PC-9 (cell line): ENCODE measurements at regions not wholly inside any gene's neighbourhood (a gene's known extent, or its start where the extent isn't known, plus 50 kb on each side); places are given as distances from the start of the nearest gene placed in this dataset.

Experiments
- BruUV-seq: library from RNA; stranded (reverse); fragments of 400-500 nt; replicated peaks from 2 replicates; lab custom pipeline; 2021; lab: Mats Ljungman, UMichigan
- CTCF ChIA-PET: fragments of 300-600 bp; sonication (Branson Sonifier 250); formaldehyde crosslinking; loops from one replicate; lab custom pipeline; 2022; ENCODE audit warnings: antibody characterized with exemption; lab: Charles Lee
- POLR2A ChIA-PET: fragments of 300-600 bp; sonication (Branson Sonifier 250); formaldehyde crosslinking; loops from one replicate; lab custom pipeline; 2022; ENCODE audit warnings: antibody characterized with exemption; ENCODE audit not compliant: unreplicated experiment; lab: Charles Lee
- DNase-seq, 2 experiments: peaks; one replicate each; pipeline versions ENCODE4 v3.0.0 to v3.0.0-alpha.2; 2015 to 2022; ENCODE audit warnings: mixed read lengths in 1 of 2
- H2AFZ ChIP-seq: fragments of 200-600 bp; sonication (generic); 2 replicates; pipeline ENCODE4 v1.8.1; 2017; ENCODE audit warnings: antibody characterized with exemption
- H3F3A ChIP-seq: fragments of 200-600 bp; sonication (generic); 2 replicates; pipeline ENCODE4 v1.8.1; 2017; ENCODE audit warnings: antibody characterized with exemption, mild to moderate bottlenecking, low read depth; ENCODE audit not compliant: insufficient read depth
- H3K27ac ChIP-seq: fragments of 200-600 bp; sonication (generic); 2 replicates; pipeline ENCODE4 v1.6.1; 2016; ENCODE audit warnings: mixed run types
- H3K27me3 ChIP-seq: fragments of 200-600 bp; sonication (generic); 2 replicates; pipeline ENCODE4 v1.6.1; 2016; ENCODE audit warnings: low read depth, mixed run types; ENCODE audit not compliant: insufficient read depth
- H3K36me3 ChIP-seq: fragments of 200-600 bp; sonication (generic); 2 replicates; pipeline ENCODE4 v1.6.1; 2016; ENCODE audit warnings: low read depth, mixed run types
- H3K4me1 ChIP-seq: fragments of 200-600 bp; sonication (generic); replicated peaks from 2 replicates; pipeline ENCODE4 v1.6.1; 2016; ENCODE audit warnings: mixed run types; ENCODE audit not compliant: insufficient read depth
- H3K4me2 ChIP-seq: fragments of 200-600 bp; sonication (generic); 2 replicates; pipeline ENCODE4 v1.6.1; 2017; ENCODE audit warnings: mixed run types
- H3K4me3 ChIP-seq: fragments of 200-600 bp; sonication (generic); 2 replicates; pipeline ENCODE4 v1.6.1; 2016; ENCODE audit warnings: mixed run types
- H3K79me2 ChIP-seq: fragments of 200-600 bp; sonication (generic); 2 replicates; pipeline ENCODE4 v1.6.1; 2017; ENCODE audit warnings: low read depth, mixed run types
- H3K9me2 ChIP-seq: fragments of 200-600 bp; sonication (generic); 2 replicates; pipeline ENCODE4 v1.8.1; 2017; ENCODE audit warnings: mild to moderate bottlenecking; ENCODE audit not compliant: insufficient read depth
- H3K9me3 ChIP-seq: fragments of 200-600 bp; sonication (generic); 2 replicates; pipeline ENCODE4 v1.8.1; 2016; ENCODE audit warnings: low read depth; ENCODE audit not compliant: insufficient read depth
- H4K20me1 ChIP-seq: fragments of 200-600 bp; sonication (generic); 2 replicates; pipeline ENCODE4 v1.8.1; 2017; ENCODE audit not compliant: insufficient read depth
- EZH2 ChIP-seq: fragments of 200-600 bp; sonication (generic); IDR thresholded peaks from 2 replicates; pipeline ENCODE4 v1.8.0; 2017; ENCODE audit warnings: antibody characterized with exemption, low read depth
- intact Hi-C: fragments of 100-400 bp; cut with micrococcal nuclease; formaldehyde crosslinking; loops from one replicate; pipeline ENCODE4 v1.10.0; 2022; ENCODE audit not compliant: unreplicated experiment
- TF ChIP-seq, protein P1 (sequence below): fragments of 200-600 bp; sonication (generic); conservative IDR thresholded peaks from 2 replicates; pipeline ENCODE4 v1.6.1; 2017; ENCODE audit warnings: mixed run types, antibody characterized with exemption, mild to moderate bottlenecking, moderate library complexity

DNA sequence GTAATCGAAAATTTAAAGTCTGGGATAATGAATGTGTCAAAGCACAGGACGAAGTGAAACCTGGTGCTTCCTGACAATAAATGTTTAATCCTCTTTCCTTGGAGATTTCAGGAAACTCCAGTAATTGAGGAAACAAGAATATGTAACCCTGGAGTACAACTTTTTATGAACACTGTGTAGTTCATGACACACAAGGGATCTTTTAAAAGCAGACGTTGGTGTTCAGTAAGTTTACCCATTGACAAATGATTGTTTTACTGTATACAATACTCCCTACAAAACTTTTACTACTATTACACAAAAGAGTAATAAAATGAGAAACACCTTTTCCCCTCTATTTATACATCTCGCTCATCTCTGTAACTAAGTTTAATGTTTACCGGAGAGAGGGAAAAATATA, 312.4 kb downstream of the PPARGC1A start:
- no peak overlapping the region for H3K27ac ChIP-seq
- DNase-seq: no peak
- H3K4me3 ChIP-seq: no peak overlapping the region
- POLR2A ChIA-PET: no interaction called here
- no peaks in the 10 kb centered on the region for H3K79me2 ChIP-seq
- no peaks in the 10 kb centered on the region for H3F3A ChIP-seq
- no peaks in the 10 kb centered on the region for H3K27me3 ChIP-seq
- no peaks in the 10 kb centered on the region for H3K9me3 ChIP-seq
- intact Hi-C loops: no loop called here
- H4K20me1 ChIP-seq: no peaks in the 10 kb centered on the region
- CTCF ChIA-PET: no interaction called here
- BruUV-seq: no TSS peak
- no peak for TF ChIP-seq EZH2
- TF ChIP-seq, protein P1, sequence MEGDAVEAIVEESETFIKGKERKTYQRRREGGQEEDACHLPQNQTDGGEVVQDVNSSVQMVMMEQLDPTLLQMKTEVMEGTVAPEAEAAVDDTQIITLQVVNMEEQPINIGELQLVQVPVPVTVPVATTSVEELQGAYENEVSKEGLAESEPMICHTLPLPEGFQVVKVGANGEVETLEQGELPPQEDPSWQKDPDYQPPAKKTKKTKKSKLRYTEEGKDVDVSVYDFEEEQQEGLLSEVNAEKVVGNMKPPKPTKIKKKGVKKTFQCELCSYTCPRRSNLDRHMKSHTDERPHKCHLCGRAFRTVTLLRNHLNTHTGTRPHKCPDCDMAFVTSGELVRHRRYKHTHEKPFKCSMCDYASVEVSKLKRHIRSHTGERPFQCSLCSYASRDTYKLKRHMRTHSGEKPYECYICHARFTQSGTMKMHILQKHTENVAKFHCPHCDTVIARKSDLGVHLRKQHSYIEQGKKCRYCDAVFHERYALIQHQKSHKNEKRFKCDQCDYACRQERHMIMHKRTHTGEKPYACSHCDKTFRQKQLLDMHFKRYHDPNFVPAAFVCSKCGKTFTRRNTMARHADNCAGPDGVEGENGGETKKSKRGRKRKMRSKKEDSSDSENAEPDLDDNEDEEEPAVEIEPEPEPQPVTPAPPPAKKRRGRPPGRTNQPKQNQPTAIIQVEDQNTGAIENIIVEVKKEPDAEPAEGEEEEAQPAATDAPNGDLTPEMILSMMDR: no peak
- H3K4me2 ChIP-seq: no peak overlapping the region
- H2AFZ ChIP-seq: no peak overlapping the region
- no peaks in the 10 kb centered on the region for H3K36me3 ChIP-seq
- no peaks in the 10 kb centered on the region for H3K9me2 ChIP-seq
- no peaks in the 10 kb centered on the region for H3K4me1 ChIP-seq

DNA sequence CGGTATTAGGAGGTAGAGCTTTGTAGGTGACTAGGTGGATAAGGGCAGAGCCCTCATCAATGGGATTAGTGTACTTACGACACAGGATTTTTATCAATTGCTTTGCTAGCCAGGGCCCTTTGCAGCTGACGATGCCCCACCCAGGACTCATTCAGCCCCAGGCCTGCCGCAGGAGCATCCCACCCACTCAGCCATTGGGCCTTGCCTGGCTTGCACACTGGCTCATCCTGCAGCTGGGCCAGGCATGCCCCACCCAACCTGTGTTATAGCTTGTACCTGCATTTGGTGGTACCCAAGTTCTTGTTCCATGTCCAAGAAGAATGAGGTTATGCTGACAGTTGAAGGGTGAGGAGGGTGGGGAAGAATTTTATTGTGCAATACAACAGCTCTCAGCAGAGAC, 317.5 kb downstream of the PPARGC1A start:
- intact Hi-C loops: no loop called here
- no TSS peak for BruUV-seq
- Histone ChIP-seq H3K4me3 (no peak overlapping the region), H2AFZ (no peak overlapping the region), H4K20me1 (no peaks in the 10 kb centered on the region), H3F3A (no peaks in the 10 kb centered on the region), H3K4me2 (no peak overlapping the region), H3K27ac (no peak overlapping the region), H3K4me1 (no peaks in the 10 kb centered on the region), H3K9me3 (no peaks in the 10 kb centered on the region), H3K9me2 (no peaks in the 10 kb centered on the region), H3K36me3 (no peaks in the 10 kb centered on the region), H3K27me3 (no peaks in the 10 kb centered on the region), H3K79me2 (no peaks in the 10 kb centered on the region)
- CTCF ChIA-PET: no interaction called here
- TF ChIP-seq EZH2: no peak
- TF ChIP-seq, protein P1: no peak
- DNase-seq: no peak
- POLR2A ChIA-PET: no interaction called here

DNA sequence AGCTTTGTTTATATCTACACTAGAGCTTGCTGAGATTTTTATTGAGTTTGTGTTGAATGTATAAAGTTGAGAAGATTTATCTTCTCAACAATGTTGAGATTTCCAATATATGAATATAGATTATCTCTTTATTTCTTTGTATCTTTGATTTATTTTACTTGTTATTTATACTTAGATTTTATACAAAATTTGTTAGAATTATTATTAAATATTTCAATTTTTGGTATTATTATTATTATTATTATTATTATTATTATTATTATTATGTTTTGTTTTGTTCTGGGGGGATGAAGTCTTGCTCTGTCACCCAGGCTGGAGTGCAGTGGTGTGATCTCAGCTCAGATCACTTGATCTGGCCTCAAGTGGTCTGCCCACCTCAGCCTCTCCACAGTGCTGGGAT, 322.5 kb downstream of the PPARGC1A start:
- no TSS peak for BruUV-seq
- no peaks in the 10 kb centered on the region for H3K9me3 ChIP-seq
- CTCF ChIA-PET: no interaction called here

More for the DNA sequence above, 322.5 kb downstream of the PPARGC1A start:
- Histone ChIP-seq H4K20me1 (no peaks in the 10 kb centered on the region), H3K4me2 (no peak overlapping the region), H3K27ac (no peak overlapping the region), H3K4me3 (no peak overlapping the region), H3F3A (no peaks in the 10 kb centered on the region), H3K4me1 (no peaks in the 10 kb centered on the region), H3K27me3 (no peaks in the 10 kb centered on the region), H2AFZ (no peak overlapping the region), H3K36me3 (no peaks in the 10 kb centered on the region), H3K79me2 (no peaks in the 10 kb centered on the region), H3K9me2 (no peaks in the 10 kb centered on the region)
- no peak for DNase-seq
- intact Hi-C loops: no loop called here
- POLR2A ChIA-PET: no interaction called here
- TF ChIP-seq, protein P1: no peak
- TF ChIP-seq EZH2: no peak
